ENCODE measurements at regions not wholly inside any gene's neighbourhood (a gene's known extent, or its start where the extent isn't known, plus 50 kb on each side); places are given as distances from the start of the nearest gene placed in this dataset.

DNA sequence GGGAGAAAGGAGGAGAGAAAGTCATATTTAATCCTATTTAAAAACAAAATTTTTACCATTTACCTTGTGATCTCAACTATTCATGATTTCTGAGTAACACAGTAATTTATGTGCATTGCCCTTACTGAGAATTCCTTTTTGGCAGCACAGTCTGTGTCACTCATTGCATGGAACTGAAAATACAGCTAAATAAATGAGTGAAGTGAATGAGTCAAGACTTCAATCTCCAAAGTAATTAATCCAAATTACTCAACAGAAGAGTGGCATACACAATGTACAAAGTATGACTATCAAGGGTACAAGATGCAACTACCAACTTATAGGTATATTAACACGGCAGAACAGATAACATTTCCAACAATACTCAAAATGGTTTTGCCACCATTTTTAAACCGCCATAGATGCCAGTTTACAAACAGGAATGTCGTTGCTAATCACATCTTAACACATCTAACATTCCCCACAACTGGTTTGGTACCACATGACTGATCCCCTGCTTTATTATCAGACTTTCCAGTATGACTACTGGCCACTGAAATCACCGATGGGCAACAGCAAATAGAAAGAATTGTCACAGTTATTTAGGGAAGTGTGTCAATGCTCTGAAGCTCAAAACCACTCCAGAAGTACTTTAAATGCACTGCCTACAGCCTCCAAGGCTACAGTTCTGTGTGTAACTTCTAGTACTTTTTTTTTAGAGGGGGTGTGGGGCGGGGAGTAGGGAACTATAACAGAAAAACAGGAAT is 410.4 kb downstream of the SHQ1 start:
- Histone ChIP-seq H3K4me3 (ENCODE audit: low read length) (no peak overlapping the region), H2AFZ (ENCODE audit: low read depth, low read length) (no peak overlapping the region), H3K9me3 (ENCODE audit: low read length) (no peaks in the 10 kb centered on the region), H3K36me3 (ENCODE audit: insufficient read depth, low read length) (peaks cover 15% of the 10 kb centered on the region), H3K4me1 (ENCODE audit: insufficient read depth, low read length) (no peaks in the 10 kb centered on the region), H3K27me3 (ENCODE audit: insufficient read depth, low read length) (no peaks in the 10 kb centered on the region)

GRCh38 chr3:72436863-72437592 is 411.2 kb downstream of the SHQ1 start:
- Histone ChIP-seq H2AFZ (ENCODE audit: low read depth, low read length) (no peak overlapping the region), H3K36me3 (ENCODE audit: insufficient read depth, low read length) (peaks cover 14% of the 10 kb centered on the region), H3K4me1 (ENCODE audit: insufficient read depth, low read length) (no peaks in the 10 kb centered on the region), H3K27me3 (ENCODE audit: insufficient read depth, low read length) (no peaks in the 10 kb centered on the region), H3K9me3 (ENCODE audit: low read length) (no peaks in the 10 kb centered on the region), H3K4me3 (ENCODE audit: low read length) (no peak overlapping the region)

GRCh38 chr3:72434296-72434695 is 413.9 kb downstream of the SHQ1 start:
- H3K4me1 ChIP-seq (ENCODE audit: insufficient read depth, low read length), result peaks cover under 1% of the 10 kb centered on the region
- H2AFZ ChIP-seq (ENCODE audit: low read depth, low read length), result no peak overlapping the region
- H3K9me3 ChIP-seq (ENCODE audit: low read length), result no peaks in the 10 kb centered on the region
- H3K27me3 ChIP-seq (ENCODE audit: insufficient read depth, low read length), result no peaks in the 10 kb centered on the region
- H3K36me3 ChIP-seq (ENCODE audit: insufficient read depth, low read length), result peaks cover 10% of the 10 kb centered on the region
- H3K4me3 ChIP-seq (ENCODE audit: low read length), result no peak overlapping the region

GRCh38 chr3:72432246-72432645 is 416.0 kb downstream of the SHQ1 start:
- no peaks in the 10 kb centered on the region for H3K27me3 ChIP-seq (ENCODE audit: insufficient read depth, low read length)
- no peak overlapping the region for H3K4me3 ChIP-seq (ENCODE audit: low read length)

DNA sequence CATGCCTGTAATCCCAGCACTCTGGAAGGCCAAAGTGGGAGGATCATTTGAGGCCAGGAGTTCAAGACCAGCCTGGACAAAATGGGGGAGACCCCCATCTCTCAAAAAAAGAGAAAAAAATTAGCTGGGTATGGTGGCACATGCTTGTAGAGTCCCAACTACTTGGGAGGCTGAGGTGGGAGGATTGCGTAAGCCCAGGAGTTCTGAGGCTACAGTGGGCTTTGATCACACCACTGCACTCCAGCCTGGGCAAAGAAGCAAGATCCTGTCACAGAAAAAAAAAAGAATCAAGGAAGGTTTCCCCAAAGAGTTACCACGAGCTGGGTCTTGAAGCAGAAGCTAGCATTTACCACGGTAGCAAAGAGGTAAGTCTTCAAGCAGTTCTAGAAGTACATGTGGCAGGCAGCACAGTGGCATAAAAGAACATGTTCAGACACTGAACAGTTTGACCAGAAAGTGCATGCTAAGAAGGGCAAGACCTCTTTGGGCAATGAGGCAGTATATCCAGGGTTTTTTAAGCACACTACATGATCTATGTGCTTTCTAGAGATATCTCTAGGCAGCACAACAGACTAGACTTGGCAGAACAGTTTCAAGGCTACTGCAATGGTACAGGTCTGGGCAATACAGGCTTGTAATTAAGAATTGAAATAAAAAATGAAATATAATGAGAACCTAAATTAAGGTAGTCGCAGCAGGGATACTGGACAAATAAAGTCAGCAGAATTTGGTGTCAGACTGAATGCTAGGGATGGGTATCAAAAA is 418.5 kb downstream of the SHQ1 start:
- Histone ChIP-seq H3K27me3 (ENCODE audit: insufficient read depth, low read length) (no peaks in the 10 kb centered on the region), H3K9me3 (ENCODE audit: low read length) (no peaks in the 10 kb centered on the region), H3K4me3 (ENCODE audit: low read length) (no peak overlapping the region), H3K36me3 (ENCODE audit: insufficient read depth, low read length) (no peaks in the 10 kb centered on the region), H2AFZ (ENCODE audit: low read depth, low read length) (no peak overlapping the region), H3K4me1 (ENCODE audit: insufficient read depth, low read length) (peaks cover 4% of the 10 kb centered on the region)

More at GRCh38 chr3:72432246-72432645, 416.0 kb downstream of the SHQ1 start:
- Histone ChIP-seq H3K36me3 (ENCODE audit: insufficient read depth, low read length) (peaks cover 2% of the 10 kb centered on the region), H3K4me1 (ENCODE audit: insufficient read depth, low read length) (peaks cover 4% of the 10 kb centered on the region), H3K9me3 (ENCODE audit: low read length) (no peaks in the 10 kb centered on the region), H2AFZ (ENCODE audit: low read depth, low read length) (no peak overlapping the region)

DNA sequence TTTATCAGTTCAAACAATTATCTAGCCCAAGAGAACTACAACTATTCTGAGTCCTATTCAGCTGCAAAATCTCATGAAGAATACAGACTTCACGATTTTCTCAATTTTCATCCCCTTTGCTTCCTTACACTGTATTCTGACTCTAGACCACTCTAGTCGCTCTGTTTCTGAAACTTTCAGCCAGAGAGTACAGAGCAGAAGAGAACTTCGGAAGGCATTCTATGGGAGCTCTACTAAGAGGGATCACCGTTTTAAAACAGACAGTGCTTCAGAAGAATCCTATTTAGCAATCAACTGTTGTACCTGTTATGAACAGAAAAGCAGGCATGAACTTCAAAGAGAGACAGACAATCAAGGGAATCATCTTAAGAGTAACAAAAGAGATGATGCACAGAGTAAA is 419.4 kb downstream of the SHQ1 start:
- Histone ChIP-seq H3K36me3 (ENCODE audit: insufficient read depth, low read length) (no peaks in the 10 kb centered on the region), H2AFZ (ENCODE audit: low read depth, low read length) (no peak overlapping the region), H3K9me3 (ENCODE audit: low read length) (no peaks in the 10 kb centered on the region)

GRCh38 chr3:72427624-72428023 is 420.6 kb downstream of the SHQ1 start:
- peaks cover 4% of the 10 kb centered on the region for H3K4me1 ChIP-seq (ENCODE audit: insufficient read depth, low read length)
- no peak overlapping the region for H3K4me3 ChIP-seq (ENCODE audit: low read length)
- no peaks in the 10 kb centered on the region for H3K36me3 ChIP-seq (ENCODE audit: insufficient read depth, low read length)
- no peaks in the 10 kb centered on the region for H3K27me3 ChIP-seq (ENCODE audit: insufficient read depth, low read length)
- H2AFZ ChIP-seq (ENCODE audit: low read depth, low read length), result no peak overlapping the region
- H3K9me3 ChIP-seq (ENCODE audit: low read length), result peaks cover 2% of the 10 kb centered on the region

More for the DNA sequence above, 419.4 kb downstream of the SHQ1 start:
- Histone ChIP-seq H3K4me3 (ENCODE audit: low read length) (no peak overlapping the region), H3K4me1 (ENCODE audit: insufficient read depth, low read length) (peaks cover 4% of the 10 kb centered on the region), H3K27me3 (ENCODE audit: insufficient read depth, low read length) (no peaks in the 10 kb centered on the region)

- Histone ChIP-seq H3K27me3 (ENCODE audit: insufficient read depth, low read length) (no peaks in the 10 kb centered on the region), H2AFZ (ENCODE audit: low read depth, low read length) (no peak overlapping the region)
Observed at GRCh38 chr3:72426618-72427397, 421.4 kb downstream of the SHQ1 start.

GRCh38 chr3:72423643-72424042 is 424.6 kb downstream of the SHQ1 start:
- Histone ChIP-seq H3K4me1 (ENCODE audit: insufficient read depth, low read length) (no peaks in the 10 kb centered on the region), H2AFZ (ENCODE audit: low read depth, low read length) (no peak overlapping the region), H3K36me3 (ENCODE audit: insufficient read depth, low read length) (no peaks in the 10 kb centered on the region), H3K4me3 (ENCODE audit: low read length) (no peak overlapping the region), H3K27me3 (ENCODE audit: insufficient read depth, low read length) (no peaks in the 10 kb centered on the region), H3K9me3 (ENCODE audit: low read length) (peaks cover 11% of the 10 kb centered on the region)

More at GRCh38 chr3:72426618-72427397, 421.4 kb downstream of the SHQ1 start:
- H3K36me3 ChIP-seq (ENCODE audit: insufficient read depth, low read length), result no peaks in the 10 kb centered on the region
- peaks cover 2% of the 10 kb centered on the region for H3K9me3 ChIP-seq (ENCODE audit: low read length)
- H3K4me3 ChIP-seq (ENCODE audit: low read length), result no peak overlapping the region
- peaks cover 4% of the 10 kb centered on the region for H3K4me1 ChIP-seq (ENCODE audit: insufficient read depth, low read length)

DNA sequence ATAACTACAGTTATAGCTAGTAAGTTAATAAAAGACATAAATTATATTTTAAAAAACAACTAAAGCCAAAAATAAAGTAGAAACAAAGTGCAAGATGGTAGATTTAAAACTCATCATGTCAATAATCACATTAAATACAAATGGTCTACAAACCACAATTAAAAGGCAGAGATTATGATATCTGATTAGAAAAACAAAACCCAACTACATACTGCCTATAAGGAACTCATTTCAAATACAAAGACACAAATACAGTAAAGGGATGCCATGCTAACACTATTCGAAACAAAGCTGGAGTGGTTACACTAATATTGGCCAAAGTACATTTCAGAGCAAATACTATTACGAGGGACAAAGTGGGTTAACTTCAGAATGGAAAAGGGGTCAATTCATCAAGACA is 426.5 kb downstream of the SHQ1 start:
- no peak overlapping the region for H2AFZ ChIP-seq (ENCODE audit: low read depth, low read length)
- H3K4me3 ChIP-seq (ENCODE audit: low read length), result no peak overlapping the region
- peaks cover 11% of the 10 kb centered on the region for H3K9me3 ChIP-seq (ENCODE audit: low read length)
- H3K27me3 ChIP-seq (ENCODE audit: insufficient read depth, low read length), result no peaks in the 10 kb centered on the region
- no peaks in the 10 kb centered on the region for H3K4me1 ChIP-seq (ENCODE audit: insufficient read depth, low read length)
- no peaks in the 10 kb centered on the region for H3K36me3 ChIP-seq (ENCODE audit: insufficient read depth, low read length)

DNA sequence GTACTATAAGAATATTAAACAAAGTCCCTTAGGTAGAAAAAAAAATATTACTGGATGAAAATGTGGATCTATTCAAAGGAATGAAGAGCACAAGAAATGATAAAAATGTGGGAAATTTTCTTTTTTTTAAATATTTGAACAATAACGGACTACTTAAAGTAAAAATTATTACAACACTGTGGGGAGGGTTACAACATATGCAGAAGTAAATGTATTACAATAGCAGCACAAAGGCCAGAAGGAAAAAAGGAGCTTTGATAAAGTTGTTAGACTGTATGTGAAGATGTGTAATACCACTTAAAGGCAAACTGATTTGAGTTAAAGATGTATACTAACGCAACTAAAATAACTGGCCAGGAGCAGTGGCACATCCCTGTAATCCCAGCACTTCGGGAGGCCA is 427.1 kb downstream of the SHQ1 start:
- no peaks in the 10 kb centered on the region for H3K27me3 ChIP-seq (ENCODE audit: insufficient read depth, low read length)
- H3K9me3 ChIP-seq (ENCODE audit: low read length), result peaks cover 11% of the 10 kb centered on the region
- no peaks in the 10 kb centered on the region for H3K4me1 ChIP-seq (ENCODE audit: insufficient read depth, low read length)
- no peaks in the 10 kb centered on the region for H3K36me3 ChIP-seq (ENCODE audit: insufficient read depth, low read length)
- no peak overlapping the region for H3K4me3 ChIP-seq (ENCODE audit: low read length)
- H2AFZ ChIP-seq (ENCODE audit: low read depth, low read length), result no peak overlapping the region

- H3K27me3 ChIP-seq (ENCODE audit: insufficient read depth, low read length), result no peaks in the 10 kb centered on the region
- no peaks in the 10 kb centered on the region for H3K4me1 ChIP-seq (ENCODE audit: insufficient read depth, low read length)
- H2AFZ ChIP-seq (ENCODE audit: low read depth, low read length), result no peak overlapping the region
- H3K9me3 ChIP-seq (ENCODE audit: low read length), result peaks cover 14% of the 10 kb centered on the region
- H3K36me3 ChIP-seq (ENCODE audit: insufficient read depth, low read length), result no peaks in the 10 kb centered on the region
- H3K4me3 ChIP-seq (ENCODE audit: low read length), result no peak overlapping the region
Observed at GRCh38 chr3:72418856-72419255, 429.4 kb downstream of the SHQ1 start.

Data from neuron (in vitro differentiated cells).